ENCODE measurements at regions not wholly inside any gene's neighbourhood (a gene's known extent, or its start where the extent isn't known, plus 50 kb on each side); places are given as distances from the start of the nearest gene placed in this dataset.

DNA sequence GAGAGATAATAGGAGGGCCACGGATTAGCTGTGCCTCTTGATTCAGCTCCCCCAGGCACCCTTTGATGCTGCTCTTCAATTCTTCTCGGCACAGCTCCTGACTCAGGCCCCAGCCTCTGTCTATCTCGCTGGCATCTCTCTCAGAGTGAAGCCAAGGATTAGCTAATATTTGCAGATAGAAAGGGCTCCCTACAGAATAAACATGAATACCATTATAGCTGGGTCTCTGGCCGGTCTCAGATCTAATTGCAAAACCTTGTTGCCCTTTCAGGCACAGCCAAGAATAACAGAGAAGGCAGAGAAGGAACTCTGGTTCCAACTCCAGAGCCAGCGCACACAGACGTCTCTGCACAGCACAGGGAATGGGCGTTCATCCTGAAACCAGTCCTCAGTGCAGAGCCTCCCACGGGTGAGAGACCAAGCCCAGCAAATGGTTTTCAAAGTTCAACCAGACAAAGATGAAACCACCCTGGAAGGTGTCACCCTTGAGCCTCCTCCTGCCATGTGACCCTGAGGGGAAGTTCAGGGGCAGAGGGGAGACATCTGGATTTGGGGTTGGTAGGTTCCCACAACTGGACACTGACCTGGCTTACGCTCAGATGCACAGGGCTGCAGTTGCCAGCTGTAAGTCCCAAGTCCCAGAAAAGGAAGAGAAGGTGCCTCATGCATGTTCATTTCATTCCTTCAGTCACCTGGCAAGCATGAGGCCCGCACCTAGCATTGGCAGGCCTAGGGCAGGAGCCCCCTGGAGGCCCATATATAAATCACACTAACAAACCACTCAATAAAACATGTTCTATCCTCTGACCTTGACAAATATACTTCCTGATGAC is 394.0 kb downstream of the NPHP4 start:
- no peak for DNase-seq (ENCODE audit: low read depth)

DNA sequence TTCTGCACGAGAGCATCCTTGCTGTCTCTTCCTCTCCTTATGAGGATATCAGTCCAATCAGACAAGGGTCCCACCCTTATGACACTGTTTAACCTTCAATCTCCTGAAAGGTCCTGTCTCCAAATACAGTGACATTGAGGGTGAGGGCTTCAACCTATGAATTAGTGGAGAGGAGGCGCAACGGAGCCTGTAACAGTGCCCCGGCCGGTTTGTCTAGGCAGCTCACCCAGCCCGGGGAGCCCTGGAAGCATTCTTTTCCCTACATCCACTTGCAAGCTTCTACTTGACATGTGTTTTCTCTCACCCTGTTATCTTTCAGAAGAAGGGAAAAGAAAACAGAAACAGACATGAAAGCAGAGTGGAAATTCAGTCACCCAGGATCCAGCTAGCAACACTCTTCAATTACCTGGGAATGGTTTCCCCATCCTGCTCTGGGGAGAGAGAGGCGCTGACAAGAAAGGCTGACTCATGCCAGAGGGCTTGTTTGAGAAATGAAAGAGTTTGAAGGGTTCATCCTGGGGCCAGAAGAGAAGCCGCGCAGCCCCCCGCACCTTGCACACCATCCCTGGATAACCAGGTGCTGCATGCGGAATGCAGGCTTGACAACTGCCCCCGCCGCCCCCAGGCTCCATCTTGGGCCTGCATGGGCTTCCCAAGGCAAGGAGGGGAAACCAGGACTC is 394.9 kb downstream of the NPHP4 start:
- DNase-seq (ENCODE audit: low read depth) = no peak

DNA sequence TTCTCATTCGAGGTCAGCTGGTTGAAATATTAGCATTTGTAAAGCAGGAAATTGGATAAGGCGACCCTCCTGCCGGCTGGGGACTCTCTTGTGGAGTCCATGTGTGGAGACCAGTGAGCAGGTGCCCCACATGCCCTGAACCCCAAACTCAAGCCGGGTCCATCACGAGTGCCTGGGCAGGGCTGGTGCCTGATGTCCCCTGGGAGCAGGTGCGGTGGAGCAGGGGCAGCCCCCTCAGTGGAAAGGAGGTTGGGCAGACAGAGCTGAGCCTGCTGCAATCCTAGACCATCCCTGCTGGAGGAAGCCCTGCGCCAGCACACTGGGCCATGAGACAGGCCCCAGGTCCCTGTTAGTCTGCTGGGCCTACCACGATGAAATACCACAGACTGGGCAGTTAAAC is 395.6 kb downstream of the NPHP4 start:
- DNase-seq (ENCODE audit: low read depth) = no peak

DNA sequence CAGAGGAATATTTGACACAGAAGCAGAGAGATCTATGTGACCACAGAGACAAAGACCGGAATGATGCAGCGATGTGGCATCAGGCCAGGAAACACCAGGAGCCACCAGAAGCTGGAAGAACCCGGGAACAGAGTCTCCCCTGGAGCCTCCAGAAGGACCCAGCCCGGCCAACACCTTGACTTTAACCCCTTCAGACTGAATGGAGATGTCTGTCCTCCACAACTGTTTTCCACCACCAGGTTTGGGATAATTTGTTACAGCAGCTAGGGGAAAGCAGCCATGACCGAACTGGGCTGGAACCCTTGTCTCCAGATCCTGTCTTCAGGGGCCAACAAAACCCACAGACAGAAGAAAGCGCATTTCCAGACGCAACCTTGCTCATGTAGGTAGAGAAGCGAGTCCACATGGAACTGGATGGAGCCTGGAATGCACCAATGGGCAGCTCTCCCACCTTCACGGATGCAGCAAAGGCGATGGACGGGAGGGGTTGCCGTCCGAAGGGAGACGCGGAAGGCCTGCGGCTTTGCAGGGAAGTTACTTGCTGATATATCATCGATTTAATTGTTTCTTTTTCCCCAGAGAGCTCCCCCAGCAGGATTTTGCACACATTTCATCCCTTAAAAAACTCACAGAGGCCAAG is 396.6 kb downstream of the NPHP4 start:
- no peak for DNase-seq (ENCODE audit: low read depth)

DNA sequence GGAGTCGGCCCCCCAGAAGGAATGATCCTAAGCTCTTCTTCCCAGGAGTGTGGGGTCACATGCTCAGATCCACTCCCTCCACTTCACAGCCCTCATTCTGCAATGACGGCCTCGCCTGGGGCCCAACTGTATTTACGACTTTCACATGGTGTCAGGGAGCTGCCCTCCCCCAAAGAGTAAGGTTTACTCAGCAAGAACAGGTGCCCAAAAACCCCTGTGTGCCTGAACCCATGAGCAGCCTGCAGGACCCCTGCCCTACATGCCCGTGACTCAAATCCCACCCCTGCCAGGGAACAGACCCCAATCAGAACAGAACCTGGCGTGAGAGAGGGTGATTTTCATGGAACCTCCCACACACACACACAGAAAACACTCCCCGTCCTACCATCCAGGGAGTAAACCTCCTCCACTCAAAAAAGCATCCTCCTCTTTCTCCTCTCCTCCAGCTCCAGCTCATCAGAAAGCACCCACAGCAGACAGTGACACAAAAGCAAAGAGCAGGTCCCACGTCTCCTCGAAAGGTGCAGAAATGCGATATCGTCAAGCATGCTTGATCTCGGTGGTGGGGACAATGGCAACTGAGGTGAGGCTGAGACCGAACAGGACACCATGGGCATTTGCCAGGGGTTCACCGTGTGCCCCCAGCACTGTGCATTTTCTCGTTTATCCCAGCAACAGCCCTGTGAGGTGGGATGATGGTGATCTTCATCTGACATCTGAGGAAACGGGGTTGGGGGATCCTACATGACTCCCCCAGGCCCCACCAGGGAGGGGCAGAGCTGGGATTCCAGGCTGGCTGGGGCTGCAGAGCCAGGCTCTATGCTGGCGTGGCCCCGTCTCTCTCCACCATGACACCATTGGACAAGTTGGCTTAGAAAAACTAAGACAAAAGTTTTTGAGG is 397.9 kb downstream of the NPHP4 start:
- no peak for DNase-seq (ENCODE audit: low read depth)

DNA sequence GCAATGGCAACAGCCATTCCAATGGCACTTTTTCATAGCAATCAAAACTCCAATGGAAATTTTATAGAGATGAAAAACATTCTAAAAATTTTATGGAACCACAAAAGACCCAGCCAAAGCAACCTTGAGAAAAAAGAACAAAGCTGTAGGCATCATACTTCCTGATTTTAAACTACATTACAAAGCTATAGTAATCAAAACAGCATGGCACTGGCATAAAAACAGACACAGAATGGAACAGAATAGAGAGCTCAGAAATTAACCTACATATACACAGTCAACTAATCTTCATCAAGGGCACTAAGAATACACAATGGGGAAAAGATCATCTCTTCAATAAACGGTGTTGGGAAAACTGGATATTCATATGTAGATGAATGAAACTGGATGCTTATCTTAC is 401.5 kb downstream of the NPHP4 start:
- DNase-seq (ENCODE audit: low read depth) = no peak

DNA sequence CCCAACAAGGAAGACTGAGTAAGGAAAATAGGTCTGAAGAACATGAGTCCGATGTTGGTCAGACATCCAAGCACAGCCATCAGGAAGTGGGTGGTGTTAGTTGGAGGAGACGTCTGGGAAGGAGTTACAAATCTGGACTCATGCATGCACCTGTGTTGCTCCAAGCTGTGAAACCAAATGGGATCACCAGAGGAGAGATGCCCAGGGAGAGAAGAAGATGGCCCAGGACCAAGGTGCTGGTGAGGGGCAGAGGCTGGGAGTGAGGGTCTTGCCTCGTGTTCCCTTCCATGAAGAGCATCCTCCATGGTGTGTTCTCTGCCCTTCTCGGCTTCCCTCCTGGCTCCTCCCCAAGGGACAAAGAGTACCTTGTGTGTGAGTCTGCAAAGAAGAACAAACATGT is 405.6 kb downstream of the NPHP4 start:
- no peak for DNase-seq (ENCODE audit: low read depth)

DNA sequence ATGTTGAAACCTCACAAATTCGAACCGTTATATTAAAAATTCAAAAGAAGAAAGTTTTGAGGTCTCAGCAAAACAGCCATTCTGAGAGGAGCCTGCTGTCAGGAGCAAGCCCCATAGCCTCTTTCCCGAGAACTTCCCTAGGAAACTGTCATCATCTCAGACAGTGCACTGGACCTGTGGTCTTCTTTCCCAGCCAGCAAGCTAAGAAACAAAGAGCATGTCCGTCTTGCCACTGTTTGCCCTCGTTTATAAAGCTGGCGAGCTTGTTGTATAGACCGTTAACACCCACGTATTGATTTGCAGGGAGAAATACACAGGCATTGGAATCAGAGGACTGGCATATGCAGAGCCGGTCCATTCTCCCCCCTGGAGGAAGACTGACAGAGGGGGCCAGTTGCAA is 407.0 kb downstream of the NPHP4 start:
- no peak for DNase-seq (ENCODE audit: low read depth)

DNA sequence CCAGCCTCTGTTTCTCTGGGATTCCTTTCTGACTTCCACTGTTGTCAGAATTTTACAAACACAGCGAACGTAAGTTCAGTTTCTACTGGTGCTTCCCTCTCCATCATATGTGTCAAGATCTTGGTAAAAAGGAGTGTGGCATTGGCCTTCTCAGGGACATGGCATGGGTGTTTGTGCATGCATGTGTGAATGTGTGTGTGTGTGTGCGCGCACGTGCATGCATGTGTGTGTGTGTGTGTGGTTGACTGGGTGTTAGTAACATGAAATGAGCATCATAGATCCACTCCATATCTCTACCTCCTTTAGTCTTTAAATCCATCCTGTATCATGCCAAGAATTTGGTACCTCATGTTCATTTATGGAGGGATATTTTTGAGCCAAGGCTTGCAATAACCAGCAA is 411.3 kb downstream of the NPHP4 start:
- no peak for DNase-seq (ENCODE audit: low read depth)

DNA sequence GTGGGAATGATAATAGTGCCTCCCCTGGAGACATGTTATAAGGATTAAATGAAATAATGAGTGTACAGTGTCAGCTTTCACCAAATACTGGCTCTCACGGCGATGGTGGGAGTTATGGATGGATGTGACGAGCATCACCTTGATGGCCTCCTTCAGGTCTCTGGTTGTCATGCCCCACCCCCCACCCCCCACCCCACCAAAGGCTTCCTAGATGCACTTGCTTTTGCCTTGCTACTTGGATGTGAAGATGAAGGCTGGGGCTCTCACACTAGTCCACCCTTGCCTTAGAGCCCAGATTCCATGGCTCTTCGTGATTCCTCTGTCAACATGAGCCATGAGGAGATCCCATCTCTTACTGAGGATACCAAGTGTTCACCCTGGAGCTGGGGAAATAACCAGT is 412.3 kb downstream of the NPHP4 start:
- no peak for DNase-seq (ENCODE audit: low read depth)

DNA sequence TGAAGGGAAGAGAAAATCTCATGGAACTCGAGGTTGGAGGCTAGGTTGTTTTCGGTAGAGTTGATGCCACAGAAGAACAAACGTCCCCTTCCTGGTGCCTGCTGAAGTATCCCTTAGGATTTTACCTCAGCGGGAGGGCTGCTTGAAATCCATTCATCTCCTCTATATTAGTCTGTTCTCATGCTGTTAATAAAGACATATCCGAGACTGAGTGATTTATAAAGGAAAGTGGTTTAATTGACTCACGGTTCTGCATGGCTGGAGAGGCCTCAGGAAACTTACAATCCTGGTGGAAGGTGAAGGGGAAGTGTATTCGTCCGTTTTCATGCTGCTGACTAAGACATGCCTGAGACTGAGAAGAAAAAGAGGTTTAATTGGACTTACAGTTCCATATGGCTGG is 413.5 kb downstream of the NPHP4 start:
- DNase-seq (ENCODE audit: low read depth) = no peak

DNA sequence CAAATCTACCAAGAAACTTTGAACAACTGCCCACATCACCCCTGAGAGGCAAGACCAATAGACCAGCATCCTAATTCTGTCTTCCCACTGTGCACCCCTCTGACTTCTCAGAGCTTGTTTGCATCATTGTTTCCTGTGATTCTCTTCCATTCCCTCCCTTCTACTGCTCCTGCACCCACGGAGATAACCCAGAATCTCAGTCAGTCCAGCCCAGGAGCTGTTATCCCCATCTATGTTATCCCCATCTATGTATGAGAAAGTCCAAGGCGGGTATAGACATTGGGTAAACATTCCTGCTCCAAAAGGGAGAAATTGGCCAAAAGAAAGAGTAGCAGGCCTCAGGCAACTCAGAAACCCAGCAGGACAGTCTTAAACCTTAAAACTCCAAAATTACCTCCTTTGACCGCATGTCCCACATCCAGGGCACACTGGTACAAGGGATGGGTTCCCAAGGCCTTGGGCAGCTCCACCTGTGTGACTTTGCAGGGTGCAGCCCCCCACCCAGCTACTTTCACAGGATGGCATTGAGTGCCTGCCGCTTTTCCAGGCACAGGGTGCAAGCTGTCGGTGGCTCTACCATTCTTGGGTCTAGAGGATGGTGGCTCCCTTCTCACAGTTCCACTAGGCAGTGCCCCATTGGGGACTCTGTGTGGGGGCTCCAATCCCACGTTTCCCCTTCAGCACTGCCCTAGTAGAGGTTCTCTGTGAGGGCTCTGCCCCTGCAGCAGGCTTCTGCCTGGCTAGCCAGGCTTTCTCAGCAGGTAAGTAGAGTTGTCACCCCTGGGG is 414.8 kb downstream of the NPHP4 start:
- no peak for DNase-seq (ENCODE audit: low read depth)

DNA sequence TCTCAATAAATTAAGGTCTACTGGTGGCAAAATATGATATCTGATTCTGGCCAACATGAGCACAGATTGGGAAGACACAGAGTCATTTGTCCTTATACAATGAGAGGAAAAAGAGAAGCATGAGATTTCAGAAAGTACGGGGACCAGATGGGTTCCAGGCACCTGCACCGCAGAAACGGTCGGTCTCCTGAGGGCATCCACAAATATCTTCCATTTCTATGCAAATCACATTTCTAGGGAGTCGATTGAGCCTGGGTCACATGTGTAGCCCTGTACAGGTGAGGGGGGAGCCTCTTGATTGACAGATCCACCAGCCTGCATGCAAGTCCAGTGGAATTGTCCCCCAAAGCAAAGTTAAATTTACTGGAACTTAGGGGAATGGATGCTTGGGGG is 415.6 kb downstream of the NPHP4 start:
- no peak for DNase-seq (ENCODE audit: low read depth)

DNA sequence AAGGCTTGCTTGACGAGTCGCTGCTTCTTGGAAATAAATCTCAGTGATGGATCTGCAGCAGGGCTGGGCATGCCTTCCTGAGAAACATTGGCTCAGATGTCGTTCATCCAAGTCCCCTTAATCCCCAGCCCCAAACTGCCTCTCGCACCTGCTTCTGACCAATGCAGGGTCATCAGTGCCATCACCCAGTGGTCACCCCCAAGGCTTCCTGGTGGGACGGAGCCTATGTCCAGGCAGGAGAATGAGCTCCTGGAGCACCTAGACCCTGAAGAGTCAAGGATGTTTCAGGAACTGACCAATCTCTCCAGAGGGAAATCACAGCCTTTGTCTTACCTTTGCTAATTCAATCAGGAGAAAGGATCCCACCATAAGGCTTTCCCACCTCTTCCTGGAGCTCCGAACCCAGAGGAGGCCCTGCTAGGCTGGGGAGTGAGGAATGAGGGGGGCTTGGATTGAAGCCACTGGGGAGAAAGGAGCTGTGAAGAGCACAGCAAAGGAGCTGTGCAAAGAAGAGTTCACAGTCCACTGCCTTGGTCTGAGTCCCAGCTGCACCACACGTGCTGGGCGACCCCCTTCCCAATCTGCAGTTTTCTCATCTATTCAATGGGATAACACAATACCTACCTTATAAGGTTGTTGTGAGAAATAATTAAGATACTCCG is 416.1 kb downstream of the NPHP4 start:
- DNase-seq (ENCODE audit: low read depth) = no peak

DNA sequence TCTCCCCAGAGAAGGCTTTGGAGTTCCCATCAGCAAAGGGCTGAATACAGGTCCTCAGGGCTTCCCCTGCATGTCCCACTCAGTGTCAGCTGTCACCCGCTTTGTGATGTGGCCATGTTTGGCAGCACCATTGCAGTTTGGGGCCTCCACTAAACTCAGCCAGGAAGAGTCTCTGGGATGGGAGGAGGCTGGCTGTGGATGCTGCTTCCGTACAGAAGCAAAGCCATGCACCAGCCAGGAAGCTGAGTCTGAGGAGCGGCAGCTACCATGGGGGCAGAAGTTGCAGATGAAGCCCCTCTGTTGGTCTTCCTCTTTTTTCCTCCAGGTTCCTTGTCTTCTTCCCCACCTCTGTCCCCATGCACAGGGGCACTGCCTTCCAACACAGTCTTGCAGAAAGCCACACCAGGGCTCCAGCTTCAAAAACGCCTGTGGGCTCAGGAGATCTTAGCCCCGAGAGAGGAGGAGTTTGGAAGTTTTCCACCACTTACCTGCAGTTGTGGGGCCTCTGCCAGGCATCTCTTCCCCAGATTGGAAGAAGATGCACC is 416.8 kb downstream of the NPHP4 start:
- no peak for DNase-seq (ENCODE audit: low read depth)

DNA sequence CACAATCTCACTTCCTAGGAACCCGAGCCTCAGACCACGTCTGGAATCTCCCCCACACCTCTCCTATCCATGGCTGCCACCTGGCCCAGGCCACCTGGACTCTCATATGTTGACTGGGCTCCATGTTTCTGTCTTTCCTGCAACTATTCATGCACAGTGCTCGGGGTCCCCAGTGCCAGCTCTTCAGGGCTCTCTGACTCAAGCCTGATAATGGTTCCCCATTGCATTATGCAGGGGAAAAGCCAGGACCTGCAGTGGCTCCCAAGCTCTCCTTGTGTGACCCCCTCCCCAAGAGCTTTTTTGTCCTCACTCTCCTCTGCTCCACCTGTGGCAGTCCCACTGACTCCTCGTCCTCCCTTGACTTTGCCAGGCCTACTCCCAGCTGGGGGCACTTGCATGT is 417.6 kb downstream of the NPHP4 start:
- DNase-seq (ENCODE audit: low read depth) = no peak

DNA sequence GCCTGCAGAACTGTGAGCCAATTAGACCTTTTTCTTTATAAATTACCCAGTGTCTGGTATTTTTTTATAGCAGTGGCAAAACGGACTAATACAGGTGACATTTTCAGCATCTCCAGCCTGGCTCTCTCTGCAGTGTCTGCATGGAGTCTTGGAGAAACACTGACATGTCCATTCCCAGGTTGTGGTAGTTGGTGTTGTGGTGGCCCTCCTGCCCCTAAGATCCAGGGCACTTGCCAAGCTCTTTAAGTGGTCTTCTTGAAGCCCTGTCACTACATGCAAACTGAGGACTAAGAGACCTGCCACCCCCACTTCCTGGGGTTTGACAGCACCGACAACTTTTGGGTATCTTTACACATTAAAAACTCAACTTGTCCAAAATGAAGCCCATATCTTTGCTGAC is 419.4 kb downstream of the NPHP4 start:
- no peak for DNase-seq (ENCODE audit: low read depth)

DNA sequence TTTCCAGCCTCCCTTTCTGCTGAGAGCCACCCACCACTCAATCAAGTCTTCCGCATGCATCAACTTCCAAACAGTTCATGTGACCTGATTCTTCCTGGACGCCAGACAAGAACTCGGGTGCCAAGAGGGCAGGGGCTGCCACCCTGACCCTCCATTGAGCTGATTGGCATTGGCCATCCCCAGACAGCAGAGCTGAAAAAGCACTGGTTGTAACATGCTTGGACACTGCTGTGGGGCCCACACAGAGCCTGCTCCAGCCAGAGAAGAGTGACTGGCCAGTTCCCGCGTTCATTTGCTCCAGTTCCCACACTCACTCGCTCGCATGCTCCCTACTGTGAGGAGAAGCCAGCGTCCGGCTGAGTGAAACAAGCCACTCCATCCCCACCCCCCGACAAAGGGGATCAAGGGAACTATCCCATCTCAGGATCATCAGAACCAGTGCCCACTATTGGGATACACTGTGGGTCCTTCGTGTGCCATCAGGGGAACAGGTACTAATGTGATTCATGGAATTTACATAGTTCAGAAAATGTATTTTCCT is 420.3 kb downstream of the NPHP4 start:
- no peak for DNase-seq (ENCODE audit: low read depth)

DNA sequence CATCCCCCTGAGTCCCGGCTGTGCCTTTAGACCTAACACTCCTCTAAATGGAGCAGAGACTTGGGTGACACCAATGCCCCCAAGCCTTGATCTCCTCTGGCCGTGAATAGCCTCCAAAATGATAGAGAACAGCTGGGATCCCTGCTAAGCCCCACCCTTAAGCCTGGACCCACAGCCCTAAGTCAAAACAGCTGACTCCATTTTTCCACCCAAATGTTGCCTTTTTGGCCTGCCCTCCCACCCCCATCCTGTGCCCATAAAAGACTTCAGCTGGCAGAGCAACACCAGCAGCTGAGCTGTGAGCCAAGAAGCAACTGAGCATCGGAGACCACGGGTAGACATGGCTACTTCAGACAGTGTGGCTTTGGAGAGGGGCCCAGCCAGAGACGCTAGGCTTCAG is 420.8 kb downstream of the NPHP4 start:
- no peak for DNase-seq (ENCODE audit: low read depth)

DNA sequence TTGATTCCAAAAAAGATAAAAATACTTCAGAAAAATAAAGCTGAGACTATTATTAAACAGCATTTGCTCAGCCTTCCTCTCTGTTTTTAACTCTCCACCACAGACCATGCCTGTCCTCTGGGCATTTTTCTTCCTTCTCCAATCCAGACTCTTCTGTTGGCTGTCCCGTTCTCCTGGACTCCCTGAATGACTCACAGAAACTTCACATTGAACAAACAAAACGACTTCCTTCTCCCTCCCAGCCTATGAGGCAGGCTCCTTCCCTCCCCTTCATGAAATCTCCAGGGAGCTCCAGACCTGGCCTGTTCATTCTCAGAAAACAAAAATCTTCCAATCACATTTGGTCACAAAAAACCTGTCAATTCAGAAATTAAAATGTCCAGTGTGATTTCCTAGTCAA is 421.3 kb downstream of the NPHP4 start:
- DNase-seq (ENCODE audit: low read depth) = no peak
